ENCODE measurements at regions not wholly inside any gene's neighbourhood (a gene's known extent, or its start where the extent isn't known, plus 50 kb on each side); places are given as distances from the start of the nearest gene placed in this dataset.

DNA sequence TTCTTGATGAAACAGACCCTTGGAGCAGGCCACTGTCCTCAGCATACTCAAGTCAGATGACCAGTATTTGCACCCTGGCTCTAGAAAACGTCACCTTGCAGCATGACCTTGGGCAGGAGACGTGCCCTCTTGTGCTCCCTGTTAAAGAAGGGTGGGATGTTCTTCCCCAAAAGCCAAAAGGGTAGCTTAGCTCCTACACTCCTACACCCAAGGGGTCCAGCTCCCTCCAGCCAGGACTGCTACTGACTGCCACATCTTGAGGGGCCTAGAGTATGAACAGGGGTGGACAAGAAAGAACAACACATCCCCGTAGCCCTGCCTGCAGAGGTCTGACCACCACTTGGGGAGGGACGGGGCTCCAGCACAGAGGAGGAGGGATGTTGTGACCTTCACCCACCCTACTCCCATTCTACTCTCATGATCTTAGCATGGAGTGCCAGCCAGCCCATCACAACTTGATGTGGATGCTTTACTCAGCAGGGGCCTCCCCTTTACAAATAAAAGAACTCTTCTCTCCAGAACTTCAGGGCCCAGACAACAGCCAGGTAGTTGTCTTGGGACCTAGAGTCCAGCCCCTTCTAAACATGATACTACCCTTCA is 165.3 kb upstream of the ZMIZ1 start:
- no peak for TF ChIP-seq NFRKB (IDR thresholded peaks at IDR 0.05)
- no peak for TF ChIP-seq ARNT (IDR thresholded peaks at IDR 0.05)
- no peak for TF ChIP-seq ELF4 (IDR thresholded peaks at IDR 0.05)
- no peak for TF ChIP-seq FOXA1 (IDR thresholded peaks at IDR 0.05)
- TF ChIP-seq ZNF384 (IDR thresholded peaks at IDR 0.05) = no peak
- no peak for TF ChIP-seq FOXK2 (IDR thresholded peaks at IDR 0.05)
- TF ChIP-seq SUZ12 (IDR thresholded peaks at IDR 0.05) = no peak
- TF ChIP-seq, protein P1, sequence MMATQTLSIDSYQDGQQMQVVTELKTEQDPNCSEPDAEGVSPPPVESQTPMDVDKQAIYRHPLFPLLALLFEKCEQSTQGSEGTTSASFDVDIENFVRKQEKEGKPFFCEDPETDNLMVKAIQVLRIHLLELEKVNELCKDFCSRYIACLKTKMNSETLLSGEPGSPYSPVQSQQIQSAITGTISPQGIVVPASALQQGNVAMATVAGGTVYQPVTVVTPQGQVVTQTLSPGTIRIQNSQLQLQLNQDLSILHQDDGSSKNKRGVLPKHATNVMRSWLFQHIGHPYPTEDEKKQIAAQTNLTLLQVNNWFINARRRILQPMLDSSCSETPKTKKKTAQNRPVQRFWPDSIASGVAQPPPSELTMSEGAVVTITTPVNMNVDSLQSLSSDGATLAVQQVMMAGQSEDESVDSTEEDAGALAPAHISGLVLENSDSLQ (IDR thresholded peaks at IDR 0.05) = no peak

All from HEK293T (cell line).